ENCODE measurements at regions not wholly inside any gene's neighbourhood (a gene's known extent, or its start where the extent isn't known, plus 50 kb on each side); places are given as distances from the start of the nearest gene placed in this dataset.

DNA sequence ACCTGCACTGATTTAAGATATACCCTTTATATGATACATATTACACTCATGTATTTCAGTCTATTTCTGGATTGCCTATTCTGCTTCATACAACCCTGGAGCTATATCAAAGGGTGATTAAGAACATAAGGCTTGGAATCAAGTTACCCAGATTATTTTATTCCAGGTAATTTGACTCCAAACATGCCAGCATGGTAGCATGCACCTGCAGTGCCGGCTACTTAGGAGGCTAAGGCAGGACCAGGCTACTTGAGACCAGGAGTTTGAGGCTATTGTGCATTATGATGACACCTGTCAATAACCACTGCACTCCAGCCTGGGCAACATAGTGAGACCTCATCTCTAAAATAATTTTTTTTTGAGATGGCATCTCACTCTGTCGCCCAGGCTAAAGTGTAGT is 50.4 kb upstream of the NEO1 start:
- no peak for DNase-seq

DNA sequence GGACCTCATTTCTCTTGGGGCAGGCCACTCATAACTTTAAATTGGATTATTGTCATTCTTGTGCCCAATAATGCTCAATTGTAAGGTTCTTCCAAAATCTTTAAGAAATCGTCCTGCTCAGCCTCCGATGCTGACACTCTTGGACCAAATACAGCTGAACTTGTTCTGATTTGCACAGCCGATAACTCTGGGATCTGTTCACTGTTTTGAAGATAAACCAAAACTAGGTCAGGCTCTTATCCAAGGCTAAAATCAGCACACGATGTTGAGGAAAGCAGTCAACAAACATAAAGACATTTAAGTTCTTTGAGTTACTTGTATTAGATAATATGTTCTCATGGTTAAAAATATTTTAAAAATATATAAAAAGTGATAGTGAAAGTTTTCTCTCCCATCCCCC is 52.0 kb upstream of the NEO1 start:
- DNase-seq = peak in 1 of 3 donors; percentile 5

DNA sequence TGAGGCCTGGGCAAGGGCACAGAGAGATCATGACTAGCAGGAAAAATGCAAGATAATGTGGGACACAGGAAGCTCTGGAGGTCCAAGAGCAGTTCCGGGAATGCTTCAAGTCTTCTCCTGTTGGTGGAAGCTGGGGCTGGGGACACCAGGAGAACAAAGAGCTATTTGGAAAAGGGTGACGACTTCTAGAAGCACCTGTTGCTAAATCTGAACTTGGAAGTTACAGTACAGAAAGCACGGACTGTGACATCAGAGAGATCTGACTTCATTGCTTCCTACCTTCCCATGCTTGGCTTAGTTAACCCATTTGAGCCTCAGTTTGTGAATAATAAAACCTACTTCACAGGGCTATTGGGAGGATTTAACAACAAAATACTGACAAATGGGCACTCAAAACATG is 52.7 kb upstream of the NEO1 start:
- no peak for DNase-seq

- DNase-seq = no peak
Observed at GRCh38 chr15:72998681-72999466, 53.4 kb upstream of the NEO1 start.

- DNase-seq = no peak
Observed at GRCh38 chr15:72998226-72998625, 54.0 kb upstream of the NEO1 start.

DNA sequence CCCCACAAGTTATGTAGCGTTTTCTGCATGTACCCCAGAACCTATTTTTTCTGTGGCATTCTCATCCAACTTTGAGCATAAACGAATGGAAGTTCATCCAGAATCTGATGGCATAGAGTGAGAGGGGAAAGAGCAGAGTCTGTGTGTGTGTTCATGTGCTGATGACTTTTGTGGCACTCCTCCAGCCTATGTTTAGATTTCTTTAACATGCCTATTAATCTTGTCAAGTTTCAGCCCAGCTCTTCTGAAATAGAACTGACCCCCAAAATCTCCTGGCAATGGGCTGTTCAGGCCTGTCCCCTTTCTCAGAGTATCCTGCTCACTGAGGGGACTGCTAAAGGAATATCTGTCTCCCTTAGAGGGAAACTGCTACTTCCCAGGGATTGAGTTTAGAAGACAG is 56.4 kb upstream of the NEO1 start:
- no peak for DNase-seq

DNA sequence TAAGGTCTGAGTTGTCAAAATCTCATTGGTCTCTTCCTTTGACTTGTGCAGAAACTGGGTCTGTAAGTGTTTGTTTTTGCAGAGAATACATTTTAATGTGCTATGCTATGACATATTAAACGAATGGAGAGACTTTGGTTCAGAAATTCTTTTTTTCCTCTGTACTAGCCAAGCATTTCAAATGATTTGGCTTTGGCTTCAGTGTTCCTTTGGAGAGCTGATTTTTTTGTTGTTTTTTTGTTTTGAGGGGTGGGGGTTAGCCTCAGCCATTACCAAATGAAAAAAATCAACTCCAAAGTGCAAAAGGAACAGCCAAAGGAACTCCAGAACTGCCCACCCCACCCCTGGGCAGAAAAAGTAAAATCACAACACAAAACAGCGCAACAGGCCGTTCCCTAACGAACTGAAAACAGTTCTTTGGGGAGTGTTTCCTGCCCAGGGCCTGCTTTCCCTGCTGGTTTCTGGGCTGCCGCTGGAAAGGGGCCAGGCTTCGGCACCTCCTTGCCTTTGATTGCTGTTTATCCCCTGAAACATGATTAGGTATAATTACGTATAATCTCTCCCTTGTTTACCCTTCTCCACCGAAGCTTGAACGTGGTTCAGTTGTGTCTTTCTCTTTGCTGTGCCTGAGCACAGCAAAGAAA is 57.6 kb upstream of the NEO1 start:
- DNase-seq = peak in 2 of 3 donors; percentile 44 to 73

DNA sequence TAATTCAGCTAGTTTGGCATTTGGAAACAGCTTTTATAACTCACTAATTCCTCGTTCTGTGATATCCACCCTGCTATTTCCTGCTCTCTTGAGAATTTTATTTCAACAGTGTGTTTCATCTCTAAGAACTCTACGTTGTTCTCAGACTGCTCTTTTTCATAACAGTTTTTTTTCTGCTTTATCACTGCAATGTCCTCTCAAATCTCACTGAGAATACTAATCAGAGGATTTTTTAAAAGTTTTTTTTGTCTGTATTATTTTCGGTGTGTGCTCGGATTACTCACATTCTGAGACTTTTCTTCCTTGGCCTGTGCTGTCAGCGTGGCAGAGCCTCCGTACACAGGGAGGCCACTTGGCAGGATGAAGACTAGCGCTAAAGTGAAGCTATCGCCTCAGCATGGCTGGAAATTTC is 59.4 kb upstream of the NEO1 start:
- peak in 1 of 3 donors; percentile 30 for DNase-seq

- no peak for DNase-seq
Observed at GRCh38 chr15:72991026-72991425, 61.2 kb upstream of the NEO1 start.

GRCh38 chr15:72983801-72984545 is 68.3 kb upstream of the NEO1 start:
- peak in 1 of 3 donors; percentile 22 for DNase-seq

- DNase-seq = peak in 2 of 3 donors; percentile 60 to 70
Observed at GRCh38 chr15:72982714-72983113, 69.5 kb upstream of the NEO1 start.

DNA sequence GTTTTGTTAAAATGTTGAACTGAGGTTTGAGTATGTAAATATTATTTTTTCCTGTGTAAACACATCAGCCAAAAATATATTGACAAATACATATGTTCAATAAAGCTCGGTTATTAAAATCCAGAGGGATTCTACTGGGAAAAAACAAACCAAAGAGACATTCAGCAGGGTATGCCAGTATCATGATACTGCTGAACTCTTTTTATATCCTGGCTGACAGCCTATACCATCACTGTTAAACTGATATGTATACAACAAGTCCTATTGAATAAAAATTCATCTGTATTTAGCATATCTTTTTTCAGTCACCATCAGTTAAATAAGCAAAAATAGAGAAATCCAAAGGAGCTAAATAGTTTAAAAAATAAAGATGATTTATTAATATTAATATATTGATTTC is 71.6 kb upstream of the NEO1 start:
- DNase-seq = no peak

GRCh38 chr15:72979791-72980190 is 72.5 kb upstream of the NEO1 start:
- no peak for DNase-seq

DNA sequence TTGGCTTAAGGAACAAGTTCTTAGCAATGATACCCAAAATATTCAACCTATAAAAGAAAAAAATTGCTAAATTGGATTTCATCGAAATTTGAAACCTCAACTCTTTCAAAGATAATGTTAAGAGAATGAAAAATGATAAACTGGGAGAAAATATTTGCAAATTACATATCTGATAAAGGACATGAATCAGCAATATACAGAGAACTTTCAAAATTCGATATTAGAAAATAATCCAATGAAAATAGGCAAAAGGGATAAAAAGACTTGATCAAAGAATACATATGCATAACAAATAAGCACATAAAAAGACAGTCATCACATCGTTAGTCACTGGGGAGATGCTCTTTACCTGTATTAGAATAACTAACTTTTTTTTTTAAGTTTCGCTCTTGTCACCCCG is 73.0 kb upstream of the NEO1 start:
- no peak for DNase-seq

- DNase-seq = no peak
Observed at GRCh38 chr15:72978223-72978622, 74.0 kb upstream of the NEO1 start.

- peak in 1 of 3 donors; percentile 43 for DNase-seq
Observed at GRCh38 chr15:72972362-72972761, 79.9 kb upstream of the NEO1 start.

DNA sequence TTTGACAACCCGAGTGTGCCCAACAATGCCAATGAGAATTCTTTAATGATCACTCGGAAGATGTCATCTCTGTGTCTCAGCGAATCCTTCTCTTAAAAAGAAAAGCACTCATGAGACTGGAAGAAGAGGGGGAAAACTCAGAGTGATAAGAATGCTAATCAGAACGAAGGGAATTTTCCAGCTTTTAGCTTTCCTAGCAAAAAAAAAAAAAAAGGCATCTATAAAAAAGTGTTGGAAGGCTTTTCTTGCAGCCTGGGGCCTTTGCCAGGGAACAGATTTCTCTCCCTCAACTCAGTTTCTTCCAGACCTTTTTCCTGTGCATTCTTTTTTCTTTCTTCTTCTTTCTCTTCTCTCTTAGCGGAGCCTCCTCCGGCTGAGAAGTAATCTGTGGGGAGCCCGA is 80.5 kb upstream of the NEO1 start:
- peak in 1 of 3 donors; percentile 58 for DNase-seq

- peak in 1 of 3 donors; percentile 65 for DNase-seq
Observed at GRCh38 chr15:72970933-72971760, 81.1 kb upstream of the NEO1 start.

GRCh38 chr15:72968531-72968922 is 83.7 kb upstream of the NEO1 start:
- DNase-seq = peak in 1 of 3 donors; percentile 22

DNA sequence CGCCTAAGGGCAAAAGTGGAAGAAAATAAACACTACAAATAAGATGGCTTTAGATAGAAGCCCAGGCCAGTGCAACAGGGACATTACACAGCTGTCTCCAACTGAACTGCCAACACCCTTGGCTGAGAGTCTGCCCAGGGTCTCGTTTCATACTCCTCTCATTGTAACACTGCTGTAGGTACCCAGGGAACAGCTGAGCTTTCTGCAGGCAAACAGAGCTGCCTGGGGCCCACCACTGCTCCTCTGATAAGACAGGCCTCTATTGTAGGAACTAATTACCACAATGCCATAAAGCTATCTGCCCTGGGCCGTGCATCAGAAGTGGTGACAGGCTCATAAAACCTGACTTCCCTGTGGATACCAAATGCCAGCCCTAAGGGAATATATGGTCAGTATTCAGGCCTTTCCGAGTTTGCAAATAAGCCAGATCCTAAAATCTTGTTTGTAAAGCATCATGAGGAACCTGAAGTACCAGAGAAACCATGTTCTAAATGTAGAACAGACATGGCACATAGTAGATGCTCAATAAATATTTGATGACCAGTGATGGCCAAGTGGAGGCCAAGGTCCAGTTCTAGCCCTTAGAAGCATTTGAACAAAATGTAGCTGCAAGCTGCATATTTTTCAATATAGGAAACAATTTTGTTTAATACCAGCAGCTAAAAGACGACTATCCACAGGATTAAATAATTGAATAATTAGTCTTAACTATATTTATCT is 84.3 kb upstream of the NEO1 start:
- peak in 2 of 3 donors; percentile 15 to 46 for DNase-seq

DNA sequence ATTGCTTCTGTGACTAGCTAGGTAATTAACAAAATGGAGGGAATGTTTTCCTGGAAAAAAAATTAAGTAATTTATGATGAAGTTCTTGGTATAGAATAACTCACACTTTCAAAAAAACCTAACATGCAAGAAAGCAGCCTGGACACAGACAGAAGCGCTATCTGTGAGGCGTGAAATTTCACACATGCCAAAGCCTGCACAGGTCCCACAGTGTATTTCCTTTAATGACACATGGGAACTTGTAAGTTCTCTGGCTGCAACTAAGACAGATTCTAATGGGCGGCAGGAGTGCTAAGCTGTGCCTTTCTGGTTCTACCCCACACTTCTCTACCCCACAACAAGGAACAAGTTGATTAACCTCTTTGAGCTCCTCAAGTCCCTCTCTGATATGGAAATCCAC is 84.9 kb upstream of the NEO1 start:
- DNase-seq = no peak
